GM21515 (cell line): ENCODE measurements at regions not wholly inside any gene's neighbourhood (a gene's known extent, or its start where the extent isn't known, plus 50 kb on each side); places are given as distances from the start of the nearest gene placed in this dataset.

Source experiments
- ATAC-seq: cut with Tn5 transposase; IDR thresholded peaks from one replicate; pipeline ENCODE4 v1.9.1; 2021; ENCODE audit not compliant: unreplicated experiment

GRCh38 chr22:48694296-48694883 is 1133.3 kb downstream of the BRD1 start:
- no peak for ATAC-seq

GRCh38 chr22:48693377-48694135 is 1134.1 kb downstream of the BRD1 start:
- ATAC-seq, result no peak

- no peak for ATAC-seq
Observed at GRCh38 chr22:48692734-48693376, 1134.8 kb downstream of the BRD1 start.

GRCh38 chr22:48691431-48691851 is 1136.2 kb downstream of the BRD1 start:
- no peak for ATAC-seq

GRCh38 chr22:48690583-48691317 is 1136.9 kb downstream of the BRD1 start:
- no peak for ATAC-seq

- ATAC-seq, result no peak
Observed at GRCh38 chr22:48689206-48689605, 1138.5 kb downstream of the BRD1 start.

- ATAC-seq, result no peak
Observed at GRCh38 chr22:48688366-48688765, 1139.3 kb downstream of the BRD1 start.

DNA sequence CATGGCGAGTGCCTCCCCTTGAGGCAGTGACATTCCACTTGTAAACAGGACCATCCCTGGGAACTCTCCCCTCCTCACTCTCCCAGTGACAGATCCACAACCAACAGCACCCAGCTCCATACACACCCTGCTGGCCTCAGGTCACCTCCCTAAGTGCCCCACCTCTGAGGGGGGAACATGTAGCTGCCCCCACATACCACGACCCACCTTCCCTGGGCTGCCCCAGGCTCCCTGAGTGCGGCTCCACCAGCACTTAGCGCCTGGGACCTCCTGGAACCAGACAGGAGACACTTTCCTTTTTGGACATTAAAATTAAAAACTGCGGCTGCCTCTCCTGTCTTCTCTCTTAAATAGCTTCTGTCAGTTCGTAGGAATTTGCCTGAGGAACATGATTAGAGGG is 1140.1 kb downstream of the BRD1 start:
- no peak for ATAC-seq

GRCh38 chr22:48686694-48687302 is 1140.9 kb downstream of the BRD1 start:
- no peak for ATAC-seq

DNA sequence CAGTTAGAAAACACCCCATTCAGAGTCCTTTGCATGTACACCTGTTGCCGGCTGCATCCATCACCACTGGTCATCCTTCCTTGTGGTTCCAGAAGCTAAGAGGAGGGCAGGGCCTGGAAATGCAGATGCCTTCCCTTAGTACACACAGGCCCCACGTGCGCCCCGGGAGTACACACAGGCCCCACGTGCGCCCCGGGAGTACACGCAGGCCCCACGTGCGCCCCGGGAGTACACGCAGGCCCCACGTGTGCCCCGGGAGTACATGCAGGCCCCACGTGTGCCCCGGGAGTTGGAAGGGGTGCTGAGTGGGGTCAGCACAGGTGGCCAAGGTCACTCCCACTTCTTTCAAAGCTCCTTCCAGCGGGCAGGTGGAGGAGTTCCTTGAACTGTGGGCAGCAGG is 1141.9 kb downstream of the BRD1 start:
- ATAC-seq, result no peak

GRCh38 chr22:48683640-48684039 is 1144.0 kb downstream of the BRD1 start:
- no peak for ATAC-seq

- no peak for ATAC-seq
Observed at GRCh38 chr22:48682504-48682903, 1145.2 kb downstream of the BRD1 start.

DNA sequence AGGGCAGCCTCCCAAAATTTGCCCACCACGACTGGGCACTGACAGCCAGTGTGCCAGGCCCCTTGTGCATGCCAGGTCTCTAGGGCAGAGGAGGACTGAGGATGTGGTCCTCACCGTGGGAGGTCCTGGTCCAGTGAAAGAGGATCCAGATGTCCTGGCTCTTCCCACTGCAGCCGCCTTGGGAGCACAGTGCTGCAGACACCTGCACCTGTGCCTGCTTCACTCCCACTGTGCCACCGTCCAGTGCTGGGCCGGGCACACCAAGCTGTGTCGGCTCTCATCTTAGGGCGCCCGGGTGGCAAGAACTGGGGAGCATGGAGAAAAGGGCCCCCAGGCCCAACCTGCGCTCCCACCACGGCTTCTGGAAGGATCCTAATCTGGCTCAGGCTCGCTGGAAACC is 1147.1 kb downstream of the BRD1 start:
- ATAC-seq, result no peak

GRCh38 chr22:48679656-48680555 is 1147.8 kb downstream of the BRD1 start:
- no peak for ATAC-seq

DNA sequence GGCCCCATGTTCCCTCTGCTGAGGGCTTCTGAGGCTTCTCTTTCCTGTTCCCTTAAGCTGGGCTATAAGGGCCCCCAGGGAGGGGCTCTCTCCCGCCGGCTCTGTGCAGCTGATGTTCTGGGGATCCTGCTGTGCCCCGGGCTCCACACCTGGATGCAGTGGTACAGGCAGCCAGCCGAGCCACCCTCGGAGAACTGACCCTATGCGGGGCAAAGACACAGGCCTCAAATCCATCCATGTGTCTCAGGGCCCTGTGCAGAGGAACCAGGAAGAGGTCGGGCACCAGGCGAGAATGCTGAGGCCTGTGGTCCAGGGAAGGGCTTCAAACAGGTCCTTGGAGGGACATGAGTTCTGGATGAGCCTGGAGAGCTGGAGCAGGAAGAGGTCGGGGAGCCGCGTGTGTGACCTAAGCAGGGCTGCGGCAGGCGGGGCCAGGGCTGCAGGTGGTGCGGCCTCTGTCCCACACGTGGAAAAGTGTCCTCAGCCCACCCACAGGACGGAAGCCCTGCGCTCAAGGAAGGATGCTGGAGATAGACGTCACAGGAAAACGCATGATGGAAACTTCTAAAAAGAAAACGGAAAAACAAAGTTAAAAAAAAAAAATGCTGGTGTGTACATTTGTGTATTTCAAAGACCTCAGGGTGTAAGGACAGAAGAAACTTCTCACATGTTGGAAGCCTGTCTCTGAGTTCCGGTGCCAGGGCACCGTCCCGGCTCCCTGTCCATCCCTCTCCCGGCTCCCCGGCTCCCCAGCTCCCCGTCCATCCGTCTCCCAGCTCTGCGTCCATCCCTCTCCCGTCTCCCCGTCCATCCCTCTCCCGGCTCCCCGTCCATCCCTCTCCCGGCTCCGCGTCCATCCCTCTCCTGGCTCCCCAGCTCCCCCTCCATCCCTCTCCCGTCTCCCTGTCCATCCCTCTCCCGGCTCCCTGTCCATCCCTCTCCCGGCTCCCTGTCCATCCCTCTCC is 1149.2 kb downstream of the BRD1 start:
- ATAC-seq, result no peak

- no peak for ATAC-seq
Observed at GRCh38 chr22:48677621-48678020, 1150.1 kb downstream of the BRD1 start.

DNA sequence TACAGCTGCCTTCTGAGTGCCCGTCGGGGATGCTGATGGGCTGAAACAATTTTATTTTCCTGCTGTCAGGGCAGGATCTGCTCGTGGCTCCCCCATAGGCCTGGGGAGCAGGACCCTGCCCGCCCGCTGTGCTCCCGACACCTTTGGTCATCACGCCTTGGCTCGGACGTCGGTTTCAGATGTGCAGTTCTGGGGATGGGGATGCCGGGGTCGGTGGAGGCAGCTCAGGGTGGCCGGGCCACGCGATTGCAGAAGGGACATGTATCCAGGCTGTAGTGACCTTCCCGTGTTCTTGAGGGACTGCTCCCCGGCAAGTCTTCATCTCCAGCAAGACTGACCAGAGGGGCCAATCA is 1150.5 kb downstream of the BRD1 start:
- ATAC-seq, result no peak

DNA sequence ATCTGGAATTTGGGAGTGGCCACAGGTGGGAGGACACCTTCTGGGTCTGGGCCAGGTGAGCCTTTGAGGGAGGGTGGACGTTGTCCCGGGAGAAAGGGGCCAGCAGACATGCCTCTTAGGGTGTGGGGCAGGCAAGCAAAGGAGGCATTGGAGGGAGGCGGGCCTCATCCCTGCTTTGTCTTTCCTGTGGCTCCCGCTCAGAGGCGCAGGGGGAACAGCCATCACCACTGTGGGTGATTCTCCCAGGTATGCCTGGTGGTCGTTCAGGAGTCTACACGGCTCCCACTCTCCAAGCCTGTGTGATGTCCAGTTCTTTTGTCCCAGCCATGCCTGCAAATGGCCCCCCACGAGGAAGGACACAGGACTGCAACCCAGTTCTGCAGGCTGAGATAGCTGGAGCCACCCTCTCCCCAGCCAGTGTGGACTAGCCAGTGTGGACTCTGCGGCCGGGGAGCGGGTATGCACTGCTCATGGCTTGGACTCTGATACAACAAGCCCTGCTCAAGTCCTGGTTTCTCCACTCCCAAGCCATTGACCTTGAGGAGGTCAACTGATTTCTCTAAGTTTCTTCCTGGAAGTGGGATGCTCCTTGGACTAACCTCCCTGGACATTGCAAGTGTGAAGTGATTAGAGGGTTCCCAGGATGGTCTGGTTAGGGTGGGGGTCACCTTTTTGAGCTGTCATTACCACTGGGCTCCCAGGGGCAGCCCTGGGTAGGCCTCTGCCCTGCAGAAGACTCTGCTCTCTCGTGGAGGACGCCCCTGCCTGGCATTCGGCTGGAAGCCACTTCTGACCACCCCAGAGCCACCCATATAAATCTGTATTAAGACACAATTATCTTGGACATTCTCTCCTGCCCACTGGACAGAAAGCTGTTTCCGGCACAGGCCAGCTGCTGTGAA is 1151.2 kb downstream of the BRD1 start:
- ATAC-seq, result no peak
